GM12878 (cell line): ENCODE measurements at regions not wholly inside any gene's neighbourhood (a gene's known extent, or its start where the extent isn't known, plus 50 kb on each side); places are given as distances from the start of the nearest gene placed in this dataset.

Experiments
- ATAC-seq: fragments of 200-7000 bp; cut with Tn5 transposase; 3 replicates; pipeline ENCODE4 v1.9.1; 2020; ENCODE audit warnings: mild to moderate bottlenecking, moderate library complexity
- BruUV-seq: library from RNA; stranded (reverse); fragments of 400-500 nt; replicated peaks from 2 replicates; lab custom pipeline; 2021; lab: Mats Ljungman, UMichigan
- CTCF ChIA-PET: fragments of 300-600 bp; sonication (Branson Sonifier 250); formaldehyde crosslinking; extraction: SDS; loops from one replicate; lab custom pipeline; 2021; ENCODE audit warnings: inconsistent platforms; lab: Yijun Ruan, JAX
- POLR2A ChIA-PET: fragments of 350-600 bp; formaldehyde crosslinking; extraction: SDS; loops from one replicate; lab custom pipeline; 2021; ENCODE audit warnings: inconsistent platforms; lab: Charles Lee
- RAD21 ChIA-PET: fragments of 300-600 bp; sonication (Branson Sonifier 250); formaldehyde crosslinking; loops from one replicate; lab custom pipeline; 2023; ENCODE audit warnings: antibody characterized with exemption; ENCODE audit not compliant: unreplicated experiment; lab: Charles Lee
- SMC1A ChIA-PET: fragments of 300-600 bp; sonication (Branson Sonifier 250); formaldehyde crosslinking; loops from one replicate; lab custom pipeline; 2023; ENCODE audit not compliant: unreplicated experiment, uncharacterized antibody; lab: Charles Lee
- DNase-seq: peaks from one replicate; pipeline ENCODE4 v3.0.0-alpha.2; 2011; ENCODE audit warnings: low read depth, low spot score
- FAIRE-seq: peaks from 3 replicates; lab custom pipeline; 2011; peaks lifted over from hg19 to GRCh38; lab: Jason Lieb, UNC
- H2AFZ ChIP-seq: 2 replicates; pipeline ENCODE4 v1.6.0; 2011; ENCODE audit warnings: low read depth, low read length, control low read depth; ENCODE audit not compliant: control insufficient read depth
- H3K27ac ChIP-seq: 2 replicates; pipeline ENCODE4 v1.5.1; 2011; ENCODE audit warnings: control low read depth; ENCODE audit not compliant: control insufficient read depth, insufficient read depth
- H3K27me3 ChIP-seq, 2 experiments: replicated peaks in 1 of 2; 2 replicates each; pipeline versions ENCODE4 v1.6.0 to v1.6.1; 2011; ENCODE audit warnings: low read length in 1 of 2; ENCODE audit not compliant: control insufficient read depth in 2 of 2, insufficient read depth in 2 of 2
- H3K36me3 ChIP-seq, 2 experiments: 2 replicates each; pipeline ENCODE4 v1.5.1; 2011; ENCODE audit warnings: low read length in 1 of 2; ENCODE audit not compliant: control insufficient read depth in 2 of 2, insufficient read depth in 2 of 2
- H3K4me1 ChIP-seq: 2 replicates; pipeline ENCODE4 v1.6.1; 2011; ENCODE audit warnings: mild to moderate bottlenecking, low read length, moderate library complexity, mixed read lengths; ENCODE audit not compliant: control insufficient read depth, insufficient read depth
- H3K4me2 ChIP-seq: 2 replicates; pipeline ENCODE4 v1.6.0; 2011; ENCODE audit warnings: control low read depth; ENCODE audit not compliant: control insufficient read depth, insufficient read depth
- H3K4me3 ChIP-seq: fragments of 200-600 bp; sonication (generic); 2 replicates; pipeline ENCODE4 v1.5.1; 2016
- H3K79me2 ChIP-seq: 2 replicates; pipeline ENCODE4 v1.6.0; 2011; ENCODE audit warnings: low read length; ENCODE audit not compliant: control insufficient read depth, insufficient read depth
- H3K9ac ChIP-seq: 2 replicates; pipeline ENCODE4 v1.8.0; 2011; ENCODE audit warnings: low read length, control low read depth, mixed read lengths; ENCODE audit not compliant: control insufficient read depth, insufficient read depth
- H3K9me3 ChIP-seq: replicated peaks from 3 replicates; pipeline ENCODE4 v1.5.1; 2011; ENCODE audit warnings: mild to moderate bottlenecking, low read length; ENCODE audit not compliant: control insufficient read depth, insufficient read depth
- H4K20me1 ChIP-seq: 2 replicates; pipeline ENCODE4 v1.6.0; 2011; ENCODE audit not compliant: control insufficient read depth, insufficient read depth
- BCL3 ChIP-seq: IDR thresholded peaks from 2 replicates; pipeline ENCODE4 v1.6.1; 2011; ENCODE audit warnings: borderline replicate concordance, low read depth, mild to moderate bottlenecking, moderate library complexity, low read length; ENCODE audit not compliant: insufficient read depth, poor library complexity, severe bottlenecking
- BMI1 ChIP-seq: fragments of 450-650 bp; IDR thresholded peaks from 2 replicates; pipeline ENCODE4 v1.6.1; 2016; ENCODE audit warnings: mild to moderate bottlenecking, moderate library complexity, borderline replicate concordance
- CUX1 ChIP-seq: IDR thresholded peaks from 2 replicates; pipeline ENCODE4 v1.6.1; 2012; ENCODE audit warnings: improper control_type of control experiment, low read depth, low read length; ENCODE audit not compliant: insufficient replicate concordance
- E2F8 ChIP-seq: fragments of 450-650 bp; IDR thresholded peaks from 2 replicates; pipeline ENCODE4 v1.6.1; 2018; ENCODE audit warnings: mild to moderate bottlenecking, low read depth, moderate library complexity; ENCODE audit not compliant: partially characterized antibody
- FOXK2 ChIP-seq: fragments of 450-650 bp; IDR thresholded peaks from 2 replicates; pipeline ENCODE4 v1.6.1; 2017; ENCODE audit warnings: mild to moderate bottlenecking, moderate library complexity
- KLF5 ChIP-seq: fragments of 450-650 bp; IDR thresholded peaks from 2 replicates; pipeline ENCODE4 v1.6.1; 2014; ENCODE audit warnings: mild to moderate bottlenecking; ENCODE audit not compliant: partially characterized antibody
- NR2C2 ChIP-seq: IDR thresholded peaks from 2 replicates; pipeline ENCODE4 v1.6.1; 2011; ENCODE audit warnings: borderline replicate concordance, low read depth; ENCODE audit not compliant: control insufficient read depth, insufficient read length
- PAX8 ChIP-seq: fragments of 450-650 bp; IDR thresholded peaks from 2 replicates; pipeline ENCODE4 v1.6.1; 2017; ENCODE audit warnings: mild to moderate bottlenecking, moderate library complexity
- RAD51 ChIP-seq: fragments of 450-650 bp; IDR thresholded peaks from 2 replicates; pipeline ENCODE4 v1.6.1; 2016; ENCODE audit warnings: moderate library complexity, mild to moderate bottlenecking, inconsistent platforms
- WRNIP1 ChIP-seq: IDR thresholded peaks from 2 replicates; pipeline ENCODE4 v1.6.1; 2011; ENCODE audit warnings: low read depth, low read length, improper control_type of control experiment, borderline replicate concordance
- ZBTB40 ChIP-seq: fragments of 450-650 bp; IDR thresholded peaks from 2 replicates; pipeline ENCODE4 v1.6.1; 2016; ENCODE audit warnings: mild to moderate bottlenecking, moderate library complexity, borderline replicate concordance
- in situ Hi-C: fragments of 300-500 bp; cut with MboI; formaldehyde crosslinking; loops from 9 replicates; pipeline ENCODE4 v1.14.3; 2018; ENCODE audit warnings: mixed read lengths
- intact Hi-C: fragments of 100-400 bp; cut with micrococcal nuclease; formaldehyde crosslinking; loops from one replicate; pipeline ENCODE4 v1.14.2; 2022; ENCODE audit not compliant: unreplicated experiment

GRCh38 chrX:113124693-113125092 lies 284.1 kb upstream of the AMOT start:
- CTCF ChIA-PET: no interaction called here

More at GRCh38 chrX:113124693-113125092, 284.1 kb upstream of the AMOT start:
- intact Hi-C loops (no loop called here), in situ Hi-C loops (no loop called here)
- TF ChIP-seq FOXK2: no peak
- TF ChIP-seq WRNIP1: no peak
- TF ChIP-seq PAX8: no peak
- TF ChIP-seq BCL3: no peak
- no peak for TF ChIP-seq ZBTB40
- no peak for TF ChIP-seq E2F8
- TF ChIP-seq BMI1: no peak
- TF ChIP-seq CUX1: no peak
- TF ChIP-seq KLF5: no peak
- TF ChIP-seq NR2C2: no peak
- no peak for TF ChIP-seq RAD51
- no TSS peak for BruUV-seq
- ChIA-PET POLR2A (no interaction called here), RAD21 (no interaction called here), SMC1A (no interaction called here)
- Histone ChIP-seq H3K4me1 (no peaks in the 10 kb centered on the region), H3K4me2 (no peak overlapping the region), H3K4me3 (no peak overlapping the region), H3K27me3 (no peaks in the 10 kb centered on the region), H3K9ac (no peak overlapping the region), H3K27ac (no peak overlapping the region), H2AFZ (no peak overlapping the region), H3K9me3 (no peaks in the 10 kb centered on the region), H3K36me3 (no peaks in the 10 kb centered on the region), H3K79me2 (no peaks in the 10 kb centered on the region), H4K20me1 (no peaks in the 10 kb centered on the region)
- DNase-seq: no peak
- no peak for ATAC-seq
- FAIRE-seq: no peak
